HG02642 (cell line): ENCODE measurements at regions not wholly inside any gene's neighbourhood (a gene's known extent, or its start where the extent isn't known, plus 50 kb on each side); places are given as distances from the start of the nearest gene placed in this dataset.

Experiments used
- ATAC-seq: cut with Tn5 transposase; IDR thresholded peaks from one replicate; pipeline ENCODE4 v1.9.1; 2021; ENCODE audit warnings: mild to moderate bottlenecking; ENCODE audit not compliant: unreplicated experiment, poor library complexity

DNA sequence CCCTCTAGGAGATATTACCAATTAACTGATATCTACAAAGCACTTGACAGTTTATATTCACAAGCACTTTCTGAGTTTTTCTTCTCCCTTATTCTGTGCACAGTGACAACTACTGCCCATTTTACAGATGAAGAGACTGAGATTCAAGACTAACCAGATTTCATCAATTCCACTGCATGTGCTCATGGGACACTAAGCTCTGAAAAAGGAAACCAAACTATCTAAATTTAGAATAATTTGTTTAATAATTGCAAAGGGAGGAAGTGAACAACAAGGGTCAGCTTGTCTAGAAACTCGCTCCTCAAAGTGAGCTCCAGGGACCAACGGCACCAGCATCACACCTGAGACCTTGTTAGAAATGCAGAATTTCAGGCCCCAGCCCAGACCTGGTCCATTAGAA is 50.8 kb upstream of the MYLIP start:
- peak; percentile 65 for ATAC-seq

DNA sequence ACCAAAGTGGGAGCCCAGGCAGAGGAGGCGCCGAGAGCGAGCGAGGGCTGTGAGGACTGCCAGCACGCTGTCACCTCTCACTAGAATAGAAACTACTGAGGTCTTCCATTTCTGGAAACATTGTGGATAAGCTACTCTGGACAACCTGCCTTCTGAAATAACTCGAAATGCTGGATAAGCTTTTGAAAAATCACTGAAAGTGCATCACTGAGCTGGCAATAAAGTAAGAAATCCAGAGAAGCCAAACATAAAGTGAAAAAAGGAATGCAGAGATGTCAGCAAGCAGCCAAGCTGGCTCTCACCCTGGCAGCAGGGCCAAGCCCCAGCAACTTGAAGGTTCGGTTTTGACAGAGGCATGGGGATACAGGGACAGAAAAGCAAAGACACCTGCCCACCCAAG is 59.2 kb upstream of the MYLIP start:
- ATAC-seq = no peak

DNA sequence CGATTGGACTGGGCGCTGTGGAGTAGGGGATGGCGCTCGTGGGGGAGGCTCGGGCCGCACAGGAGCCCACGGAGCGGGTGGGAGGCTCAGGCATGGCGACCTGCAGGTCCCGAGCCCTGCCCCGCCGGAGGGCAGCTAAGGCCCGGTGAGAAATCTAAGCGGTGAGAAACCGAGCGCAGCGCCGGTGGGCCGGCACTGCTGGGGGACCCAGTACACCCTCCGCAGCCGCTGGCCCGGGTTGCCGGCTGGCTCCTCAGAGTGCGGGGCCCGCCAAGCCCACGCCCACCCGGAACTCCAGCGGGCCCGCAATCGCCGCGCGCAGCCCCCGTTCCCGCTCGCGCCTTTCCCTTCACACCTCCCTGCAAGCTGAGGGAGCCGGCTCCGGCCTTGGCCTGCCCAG is 59.7 kb upstream of the MYLIP start:
- no peak for ATAC-seq

DNA sequence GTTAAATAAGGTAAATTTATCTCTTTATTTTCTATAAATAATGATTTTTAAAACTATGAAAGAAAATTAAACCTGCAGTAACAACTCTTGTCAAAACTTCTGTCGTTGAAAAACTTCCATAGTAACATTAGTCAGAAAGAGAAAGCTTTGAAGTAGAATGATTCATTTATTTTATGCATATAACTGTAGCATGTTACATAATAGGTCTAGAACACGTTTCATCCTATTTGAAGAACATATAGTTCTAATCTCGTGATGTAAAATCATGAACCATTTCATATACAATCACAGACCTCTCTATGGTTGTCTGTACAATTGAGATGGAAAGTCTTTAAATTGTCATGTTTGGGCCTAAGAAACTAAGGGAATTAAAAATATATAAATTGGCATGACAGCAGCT is 61.3 kb upstream of the MYLIP start:
- no peak for ATAC-seq

DNA sequence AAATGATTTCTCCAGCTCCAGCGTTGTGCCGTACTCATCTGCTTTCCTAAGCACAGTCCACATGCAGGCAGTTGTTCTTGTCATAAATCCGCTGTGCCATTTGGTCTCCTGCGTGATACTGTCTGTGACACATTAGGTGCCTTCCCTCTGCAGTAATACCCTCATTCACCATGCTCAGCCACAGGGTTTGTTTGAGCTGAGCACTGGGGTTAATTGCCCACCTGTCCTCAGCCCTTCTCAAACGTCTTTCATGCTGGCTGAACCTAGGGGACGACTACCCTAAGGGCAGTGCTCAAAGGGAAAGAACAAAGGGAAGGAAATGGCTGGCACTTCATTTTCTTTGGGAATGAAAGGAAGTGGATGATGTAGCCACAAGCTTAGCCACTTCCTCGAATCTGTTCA is 64.2 kb upstream of the MYLIP start:
- ATAC-seq = no peak

DNA sequence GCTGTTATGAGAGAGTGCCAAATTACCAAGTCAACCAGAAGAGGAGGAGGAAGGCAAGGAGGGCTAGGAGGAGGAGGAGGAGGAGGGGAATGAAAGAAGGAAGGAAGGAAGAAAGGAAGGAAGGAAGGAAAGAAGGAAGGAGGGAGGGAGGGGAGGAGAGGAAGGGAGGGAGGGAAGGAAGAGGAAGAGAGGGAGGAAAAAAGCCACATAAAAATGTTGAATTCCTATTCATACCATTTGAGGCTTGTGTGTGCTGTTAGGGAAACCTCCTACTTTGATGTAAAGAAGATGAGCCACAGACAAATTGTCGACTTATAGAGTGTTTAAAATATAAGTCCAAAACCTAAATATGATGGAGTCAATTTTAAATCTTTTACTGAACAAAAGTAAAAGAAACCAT is 65.3 kb upstream of the MYLIP start:
- ATAC-seq = no peak

DNA sequence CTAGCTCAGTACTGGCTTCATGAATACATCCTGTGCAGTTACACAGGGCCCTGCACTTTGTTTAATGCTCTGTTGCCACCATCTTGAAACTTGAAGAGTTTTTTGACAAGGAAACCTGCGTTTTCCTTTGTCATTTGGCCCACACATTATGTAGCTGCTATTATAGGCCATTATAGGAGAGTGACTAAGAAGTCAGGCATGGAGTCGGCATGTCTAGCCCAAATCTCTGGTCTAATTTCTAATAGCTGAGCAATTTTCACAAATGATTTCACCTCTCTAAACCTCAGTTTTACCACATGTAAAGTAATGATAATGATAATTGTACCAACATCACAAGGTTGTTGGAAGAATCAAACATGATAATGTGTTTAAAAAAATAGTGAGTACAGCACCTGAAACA is 67.1 kb upstream of the MYLIP start:
- ATAC-seq = no peak

DNA sequence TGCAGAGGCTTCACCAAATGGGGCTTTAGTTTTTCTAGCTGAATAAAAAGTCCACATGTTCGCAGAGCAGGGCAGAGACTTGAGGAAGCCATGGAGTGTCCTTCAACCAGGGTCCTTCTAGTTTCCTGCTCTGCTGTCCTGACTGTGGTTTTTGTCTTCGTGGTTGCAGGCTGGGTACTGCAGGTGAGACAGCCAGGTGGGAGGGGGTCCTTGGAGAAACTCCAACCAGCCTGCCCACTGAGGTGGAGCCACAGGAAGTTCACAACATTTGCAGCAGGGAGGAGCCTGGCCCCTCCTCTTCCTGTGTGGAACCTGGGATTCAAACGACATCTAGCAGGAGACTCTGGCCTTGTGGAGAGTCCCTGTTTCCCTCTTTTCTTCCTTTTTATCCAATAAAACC is 68.8 kb upstream of the MYLIP start:
- ATAC-seq = no peak

DNA sequence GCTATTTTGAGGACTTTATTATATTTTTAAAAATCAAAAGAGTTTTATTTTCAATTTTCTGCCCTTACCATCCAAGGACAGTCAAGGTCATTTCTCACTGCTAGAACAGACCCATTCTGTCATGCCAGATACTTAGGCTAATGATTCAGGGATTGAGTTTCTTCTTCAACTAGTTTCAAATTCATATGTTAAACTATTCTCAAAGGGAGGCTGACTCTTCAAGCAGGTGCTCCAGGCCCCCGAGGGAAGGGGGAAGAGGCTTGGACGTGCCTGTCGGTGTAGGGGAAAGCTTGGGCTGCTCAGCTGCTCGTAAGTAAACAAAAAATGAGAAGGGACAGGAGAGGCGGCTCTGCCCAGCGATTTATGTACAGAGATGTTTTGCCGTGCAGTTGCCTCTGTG is 69.4 kb upstream of the MYLIP start:
- ATAC-seq = no peak

DNA sequence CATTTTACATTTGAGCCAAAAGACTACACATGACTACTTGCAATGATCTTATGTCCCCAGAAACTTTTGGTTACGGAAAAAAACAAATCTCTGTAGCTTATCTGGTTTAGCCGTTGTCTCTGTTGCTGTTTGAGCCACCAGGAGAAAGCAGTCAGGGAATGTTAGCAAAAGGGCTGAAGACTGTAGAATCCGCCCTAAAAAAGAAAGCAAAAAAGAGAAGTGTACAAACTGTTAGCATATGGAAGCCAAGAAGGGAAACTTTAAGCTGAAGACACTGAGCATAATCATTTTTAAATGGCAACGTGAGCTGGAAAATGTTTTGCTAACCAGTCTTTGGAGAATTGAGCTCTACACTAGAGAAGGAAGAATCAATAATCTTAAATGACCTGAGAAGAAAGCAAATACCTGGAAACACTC is 69.9 kb upstream of the MYLIP start:
- ATAC-seq = no peak

DNA sequence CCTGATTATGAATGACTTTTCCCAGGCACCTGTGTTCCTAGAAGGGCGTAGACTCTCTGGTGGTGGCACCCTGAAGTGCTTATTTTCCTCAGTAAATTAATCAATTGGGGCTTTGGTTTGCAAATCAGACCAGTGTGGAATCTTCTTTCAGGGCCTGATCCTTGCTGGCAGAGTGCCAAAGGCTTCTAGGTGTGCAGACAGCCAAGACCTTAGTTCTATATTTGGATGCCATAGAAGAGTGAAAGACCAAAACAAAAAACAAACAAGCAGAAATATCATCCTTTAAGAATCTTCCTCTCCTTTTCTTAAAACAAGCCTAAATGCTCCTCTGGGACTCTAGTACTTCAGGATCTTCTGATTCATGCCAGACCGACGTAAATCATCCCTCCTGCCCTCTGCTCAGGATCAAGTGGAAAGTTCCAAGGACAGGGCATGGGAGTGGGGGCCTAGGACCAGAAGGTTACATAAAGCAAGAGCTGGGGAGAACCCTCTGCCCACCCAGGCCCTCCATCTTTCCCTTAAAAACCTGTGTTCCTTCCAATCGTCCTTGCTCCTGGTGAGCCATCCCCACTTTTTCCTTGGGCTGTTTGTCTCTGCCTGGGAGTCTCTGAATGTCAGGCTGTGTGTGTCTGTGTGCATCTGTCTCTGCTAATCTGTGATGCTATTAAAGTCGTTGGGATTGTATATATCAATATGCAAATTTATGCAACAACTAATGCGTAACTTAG is 70.5 kb upstream of the MYLIP start:
- ATAC-seq = no peak

DNA sequence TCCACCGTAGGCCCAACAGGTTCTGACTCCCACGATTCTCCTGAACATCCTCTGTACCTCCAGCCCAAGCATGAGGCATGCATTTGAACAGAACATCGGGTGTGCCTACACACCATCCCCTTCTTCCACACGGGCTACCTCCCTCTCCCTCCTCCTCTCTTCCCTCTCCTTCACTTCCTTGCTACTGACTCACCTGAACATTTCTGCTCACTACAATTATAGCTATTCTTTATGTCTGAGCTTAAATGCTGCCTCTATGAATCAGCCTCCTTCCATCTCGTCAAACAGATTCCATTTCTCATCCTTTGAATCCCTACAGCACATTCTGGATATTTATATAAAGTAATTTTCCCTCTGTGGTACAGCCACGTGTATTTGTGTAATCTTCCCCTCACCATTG is 71.4 kb upstream of the MYLIP start:
- no peak for ATAC-seq

DNA sequence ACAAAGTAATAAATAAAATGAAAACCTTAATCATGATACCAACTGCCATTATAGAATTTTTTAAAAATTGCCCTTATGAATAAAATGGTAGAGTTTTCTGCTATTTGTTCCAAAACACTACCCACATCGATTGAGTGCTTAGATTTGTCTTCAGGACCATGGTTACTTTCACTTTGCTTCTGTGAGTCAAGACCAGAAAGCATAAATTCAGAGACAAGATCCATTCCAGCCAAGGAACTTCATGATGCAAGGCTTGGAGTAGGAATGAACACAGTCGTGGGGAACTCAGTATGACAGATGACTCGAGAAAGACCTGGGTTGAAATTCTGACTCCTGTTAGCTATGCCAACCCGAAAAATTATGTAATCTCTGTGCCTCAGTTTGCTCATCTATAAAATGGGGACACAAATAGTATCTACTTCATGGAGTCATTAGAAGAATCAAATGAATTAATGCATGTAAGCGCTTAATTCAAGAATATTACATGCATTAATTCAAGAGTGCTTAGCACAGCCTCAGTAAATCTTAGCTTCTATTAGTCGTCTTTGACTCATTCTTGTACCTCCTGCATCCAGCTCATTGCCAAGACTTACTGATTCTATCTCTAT is 72.5 kb upstream of the MYLIP start:
- ATAC-seq = no peak

DNA sequence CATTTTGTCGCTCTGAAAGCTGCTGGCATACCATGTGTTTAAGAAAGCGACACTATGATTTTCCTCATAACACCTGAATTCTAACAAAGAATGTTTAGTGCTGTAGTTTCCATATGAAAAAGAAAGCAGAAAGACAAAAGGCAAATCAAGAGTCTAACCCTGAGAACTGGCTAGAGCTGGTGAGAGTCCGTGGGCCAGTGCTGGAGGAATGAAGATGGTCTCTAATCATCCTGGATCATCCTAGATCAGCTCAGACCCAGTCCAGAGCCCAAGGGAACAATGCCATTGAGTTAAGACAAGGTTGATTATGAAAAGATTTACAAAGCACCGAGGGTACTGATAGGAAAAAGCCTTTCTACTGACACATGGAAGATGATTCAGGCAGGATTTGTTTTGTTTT is 73.0 kb upstream of the MYLIP start:
- no peak for ATAC-seq

DNA sequence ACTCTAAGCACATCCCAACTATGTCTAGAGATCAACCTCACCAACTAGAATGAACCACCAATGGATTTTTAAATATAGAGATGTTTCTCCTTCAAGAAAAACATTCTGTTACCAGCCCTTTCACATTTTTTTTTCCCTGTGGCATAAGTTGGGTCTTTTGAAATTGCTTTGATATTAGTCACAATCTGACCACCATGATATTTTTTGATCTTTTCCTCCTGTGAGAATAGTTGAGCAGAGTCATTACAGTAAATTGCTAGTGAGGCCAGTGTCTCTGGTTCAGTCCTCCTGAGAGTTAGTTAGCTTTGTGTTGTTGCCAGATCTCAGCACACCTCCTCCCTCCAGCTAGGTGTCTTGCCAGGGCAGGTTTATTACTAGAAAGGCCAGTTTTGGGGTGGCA is 79.7 kb upstream of the MYLIP start:
- no peak for ATAC-seq

DNA sequence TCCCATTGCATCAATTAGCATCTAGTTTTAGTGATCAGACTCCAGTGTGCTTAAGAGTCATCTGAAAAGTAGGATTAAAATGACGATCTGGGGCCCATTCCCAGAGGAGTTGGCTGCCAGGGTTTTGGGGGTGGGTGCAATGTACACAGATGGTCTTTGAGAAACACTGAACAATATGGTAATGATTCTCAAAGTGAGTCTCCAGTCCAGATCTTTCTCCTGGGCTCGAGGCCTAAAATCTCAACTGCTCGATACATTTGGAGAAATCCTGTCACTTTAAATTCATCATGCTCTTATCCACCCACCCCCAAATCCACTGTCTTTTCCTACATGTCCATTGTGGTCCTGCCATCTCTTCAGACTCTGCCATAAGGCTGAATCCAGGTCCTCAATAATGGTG is 80.7 kb upstream of the MYLIP start:
- no peak for ATAC-seq

DNA sequence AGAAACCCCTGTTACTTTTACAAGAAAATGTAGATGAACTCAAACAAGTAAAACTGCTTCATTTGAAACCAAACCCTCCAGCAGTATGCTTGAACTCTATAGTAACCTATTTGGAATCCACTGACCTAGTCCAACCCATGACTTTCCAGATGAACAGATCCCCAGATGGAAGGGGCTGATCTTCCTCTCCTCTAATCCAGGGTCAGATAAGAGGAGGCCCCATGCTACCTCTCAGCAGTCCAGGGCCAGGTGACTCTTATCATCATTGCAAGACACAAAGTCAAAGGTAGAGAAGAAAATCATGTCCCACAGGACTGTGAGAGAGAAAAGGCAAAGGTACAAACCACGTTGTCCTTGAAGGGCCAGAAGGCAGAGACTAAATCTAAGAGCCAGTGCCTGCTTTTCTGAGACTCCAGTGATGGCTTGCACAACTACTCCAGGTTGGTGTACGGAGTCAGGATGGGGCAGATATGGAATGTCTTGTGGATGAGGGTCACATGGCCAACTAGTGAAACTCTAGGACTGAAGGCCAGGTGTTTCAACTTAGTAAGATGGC is 81.4 kb upstream of the MYLIP start:
- ATAC-seq = no peak

DNA sequence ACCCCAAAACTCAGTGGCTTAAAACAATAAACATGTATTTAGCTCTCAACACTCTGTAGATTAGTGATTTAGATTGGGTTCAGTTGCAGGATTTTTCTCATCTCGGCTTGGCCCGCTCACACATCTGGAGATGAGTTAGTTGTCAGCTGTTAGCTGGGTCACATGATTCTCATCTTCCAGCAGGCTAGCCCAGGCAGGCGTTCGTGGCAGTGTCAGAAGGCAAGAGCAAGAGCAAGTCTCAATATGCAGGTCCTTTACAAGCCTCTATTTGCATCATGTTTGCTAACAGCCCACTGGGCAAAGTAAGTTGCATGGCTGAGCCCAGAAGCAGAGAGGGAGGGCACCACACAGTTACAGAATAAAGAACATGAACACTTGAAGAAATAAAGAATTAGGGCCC is 83.6 kb upstream of the MYLIP start:
- no peak for ATAC-seq

DNA sequence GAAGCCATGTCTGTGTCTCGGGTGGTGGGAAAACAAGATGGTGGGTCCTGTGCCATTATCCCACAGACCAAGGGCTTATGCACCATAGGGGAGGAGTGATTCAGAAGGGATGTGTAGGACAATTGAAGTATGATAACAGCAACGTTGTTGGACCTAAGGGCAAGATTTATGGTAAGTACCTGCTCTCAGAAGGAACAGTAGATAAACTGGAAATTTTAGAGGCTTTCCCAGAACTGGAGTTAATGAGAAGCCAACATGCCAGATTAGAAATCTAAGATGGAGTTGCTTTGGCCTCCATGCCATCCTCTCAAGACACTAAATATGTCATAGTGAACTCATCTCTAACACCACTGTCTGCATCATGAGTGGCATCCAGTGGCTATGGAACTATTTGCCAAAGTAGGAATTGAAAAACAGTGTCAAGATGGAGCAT is 84.7 kb upstream of the MYLIP start:
- no peak for ATAC-seq

DNA sequence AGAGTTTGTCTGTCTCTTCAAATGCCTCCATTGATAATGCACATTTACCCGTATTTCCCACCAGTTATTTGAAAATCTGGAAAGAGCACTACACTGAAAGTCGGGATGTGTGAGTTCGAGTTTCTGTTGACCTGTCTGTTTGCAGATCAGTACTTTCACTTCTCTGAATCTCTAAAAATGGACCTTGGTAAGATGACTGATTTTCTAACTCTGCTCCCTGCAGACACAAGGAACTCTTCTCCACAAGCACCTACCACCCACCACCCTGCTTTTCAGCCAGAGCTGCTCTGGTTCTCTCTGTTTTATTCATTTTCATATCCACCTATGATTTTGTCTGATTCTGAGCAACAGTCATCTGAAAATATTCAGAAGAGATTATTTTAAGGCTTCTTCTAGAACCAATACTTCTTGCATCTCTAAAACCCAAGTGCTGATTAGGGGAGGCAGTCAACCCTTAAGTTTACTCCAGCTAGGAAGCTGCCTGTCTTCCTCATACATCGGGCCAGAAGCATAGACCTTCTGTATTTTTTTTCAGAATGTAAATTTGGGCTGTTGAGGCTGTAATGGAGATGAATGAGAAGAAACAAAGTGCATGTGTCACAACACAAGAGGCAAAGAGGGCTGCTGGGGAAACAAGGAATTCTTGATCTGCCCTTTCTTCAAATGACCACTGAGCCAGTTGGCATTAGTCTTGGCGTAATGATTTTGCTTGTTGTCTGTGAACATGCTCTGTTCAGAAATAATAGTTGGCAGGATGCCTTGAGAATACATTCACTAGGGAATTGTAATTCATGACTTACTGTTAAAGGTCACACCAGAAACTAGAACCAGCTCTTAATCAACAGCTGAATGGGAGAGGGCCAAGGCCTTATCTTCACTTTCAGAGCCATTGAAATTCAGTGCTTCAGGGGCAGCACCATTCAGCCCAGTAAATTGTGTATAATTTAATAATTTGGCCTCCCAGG is 85.4 kb upstream of the MYLIP start:
- peak; percentile 59 for ATAC-seq

DNA sequence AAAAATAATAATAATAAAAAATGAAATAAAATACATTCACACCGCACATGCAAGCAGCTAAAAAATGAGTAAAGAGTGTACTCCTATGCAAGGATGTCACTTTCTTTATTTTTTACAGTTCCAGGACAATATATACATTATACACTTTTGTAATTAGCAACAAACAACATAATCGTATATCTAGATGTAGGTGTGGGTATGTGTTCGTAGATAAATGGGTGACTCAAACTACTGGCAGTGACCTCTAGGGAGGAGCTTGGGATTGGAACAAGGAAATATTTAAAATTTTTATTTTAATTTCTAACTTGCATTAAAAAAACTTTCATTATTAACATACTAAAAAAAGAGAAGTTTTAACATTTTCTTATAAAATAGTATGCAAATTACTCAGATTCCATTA is 86.1 kb upstream of the MYLIP start:
- ATAC-seq = no peak
